ENCODE measurements at regions not wholly inside any gene's neighbourhood (a gene's known extent, or its start where the extent isn't known, plus 50 kb on each side); places are given as distances from the start of the nearest gene placed in this dataset.

DNA sequence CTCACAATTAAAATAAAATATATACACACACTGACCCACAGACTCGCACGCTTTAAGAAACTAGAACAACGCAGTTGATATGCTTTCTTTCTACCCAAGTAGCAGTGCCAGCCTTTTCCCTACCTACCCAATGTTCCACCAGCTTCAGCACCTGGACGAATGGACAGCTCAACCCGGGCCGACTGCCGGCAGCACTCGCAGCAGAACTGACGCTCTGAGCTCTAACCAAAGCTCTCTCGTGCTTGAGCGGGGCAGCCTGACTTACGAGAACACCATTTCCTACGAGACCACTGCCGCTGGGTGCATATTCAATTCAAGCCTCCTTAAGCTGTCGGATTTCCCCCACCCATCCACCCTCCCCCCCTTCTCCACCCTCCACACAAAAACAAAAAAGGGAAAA is 127.4 kb upstream of the DPYD start:
- Histone ChIP-seq H3K4me3 (ENCODE audit: low read length) (no peak overlapping the region), H3K4me2 (ENCODE audit: low read length) (no peak overlapping the region), H3F3A (ENCODE audit: control insufficient read depth, insufficient read depth) (no peaks in the 10 kb centered on the region), H3K27me3 (ENCODE audit: control insufficient read depth, low read length) (peaks cover 11% of the 10 kb centered on the region), H3K27ac (ENCODE audit: low read depth, low read length) (no peak overlapping the region), H4K20me1 (ENCODE audit: control insufficient read depth, insufficient read depth, low read depth, low read length) (no peaks in the 10 kb centered on the region), H3K9me3 (ENCODE audit: control insufficient read depth, insufficient read depth, low read length) (no peaks in the 10 kb centered on the region), H3K36me3 (ENCODE audit: control insufficient read depth, low read length) (no peaks in the 10 kb centered on the region), H3K79me2 (ENCODE audit: control insufficient read depth, low read length) (no peaks in the 10 kb centered on the region), H3K4me1 (ENCODE audit: control insufficient read depth, low read length) (no peaks in the 10 kb centered on the region), H3K9me2 (replicated peaks; ENCODE audit: control insufficient read depth, low read length) (no peaks in the 10 kb centered on the region)
- TF ChIP-seq, protein P1, sequence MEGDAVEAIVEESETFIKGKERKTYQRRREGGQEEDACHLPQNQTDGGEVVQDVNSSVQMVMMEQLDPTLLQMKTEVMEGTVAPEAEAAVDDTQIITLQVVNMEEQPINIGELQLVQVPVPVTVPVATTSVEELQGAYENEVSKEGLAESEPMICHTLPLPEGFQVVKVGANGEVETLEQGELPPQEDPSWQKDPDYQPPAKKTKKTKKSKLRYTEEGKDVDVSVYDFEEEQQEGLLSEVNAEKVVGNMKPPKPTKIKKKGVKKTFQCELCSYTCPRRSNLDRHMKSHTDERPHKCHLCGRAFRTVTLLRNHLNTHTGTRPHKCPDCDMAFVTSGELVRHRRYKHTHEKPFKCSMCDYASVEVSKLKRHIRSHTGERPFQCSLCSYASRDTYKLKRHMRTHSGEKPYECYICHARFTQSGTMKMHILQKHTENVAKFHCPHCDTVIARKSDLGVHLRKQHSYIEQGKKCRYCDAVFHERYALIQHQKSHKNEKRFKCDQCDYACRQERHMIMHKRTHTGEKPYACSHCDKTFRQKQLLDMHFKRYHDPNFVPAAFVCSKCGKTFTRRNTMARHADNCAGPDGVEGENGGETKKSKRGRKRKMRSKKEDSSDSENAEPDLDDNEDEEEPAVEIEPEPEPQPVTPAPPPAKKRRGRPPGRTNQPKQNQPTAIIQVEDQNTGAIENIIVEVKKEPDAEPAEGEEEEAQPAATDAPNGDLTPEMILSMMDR (IDR thresholded peaks at IDR 0.05; ENCODE audit: low read depth, low read length, poor library complexity, severe bottlenecking): no peak

DNA sequence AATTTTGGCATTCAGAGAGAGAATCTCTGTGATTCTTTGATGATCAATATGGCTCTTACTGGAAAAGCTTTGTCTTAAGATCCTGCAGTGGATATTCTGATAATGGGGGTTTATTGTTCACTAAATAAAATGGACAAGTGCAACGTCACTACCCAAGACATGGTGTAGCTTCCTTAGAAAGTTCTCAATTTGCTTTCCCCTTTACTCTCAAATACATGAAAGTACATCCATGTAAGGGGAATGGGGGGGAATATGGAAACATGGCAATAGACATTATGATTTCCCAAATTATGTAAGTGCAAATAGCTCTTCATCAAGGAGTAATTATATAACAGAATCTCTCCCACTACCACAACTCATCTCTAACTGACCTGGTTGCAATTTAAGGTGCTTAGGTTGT is 126.3 kb upstream of the DPYD start:
- Histone ChIP-seq H3K4me3 (ENCODE audit: low read length) (no peak overlapping the region), H3K9me3 (ENCODE audit: control insufficient read depth, insufficient read depth, low read length) (no peaks in the 10 kb centered on the region), H3K27ac (ENCODE audit: low read depth, low read length) (no peak overlapping the region), H3K4me1 (ENCODE audit: control insufficient read depth, low read length) (no peaks in the 10 kb centered on the region), H3F3A (ENCODE audit: control insufficient read depth, insufficient read depth) (no peaks in the 10 kb centered on the region), H3K4me2 (ENCODE audit: low read length) (no peak overlapping the region), H3K9me2 (replicated peaks; ENCODE audit: control insufficient read depth, low read length) (no peaks in the 10 kb centered on the region), H3K79me2 (ENCODE audit: control insufficient read depth, low read length) (no peaks in the 10 kb centered on the region), H4K20me1 (ENCODE audit: control insufficient read depth, insufficient read depth, low read depth, low read length) (no peaks in the 10 kb centered on the region), H3K36me3 (ENCODE audit: control insufficient read depth, low read length) (no peaks in the 10 kb centered on the region), H3K27me3 (ENCODE audit: control insufficient read depth, low read length) (peaks cover 11% of the 10 kb centered on the region)
- TF ChIP-seq EZH2phosphoT487 (IDR thresholded peaks at IDR 0.05; ENCODE audit: borderline replicate concordance, low read length): no peak
- TF ChIP-seq, protein P1 (IDR thresholded peaks at IDR 0.05; ENCODE audit: low read depth, low read length, poor library complexity, severe bottlenecking): no peak

DNA sequence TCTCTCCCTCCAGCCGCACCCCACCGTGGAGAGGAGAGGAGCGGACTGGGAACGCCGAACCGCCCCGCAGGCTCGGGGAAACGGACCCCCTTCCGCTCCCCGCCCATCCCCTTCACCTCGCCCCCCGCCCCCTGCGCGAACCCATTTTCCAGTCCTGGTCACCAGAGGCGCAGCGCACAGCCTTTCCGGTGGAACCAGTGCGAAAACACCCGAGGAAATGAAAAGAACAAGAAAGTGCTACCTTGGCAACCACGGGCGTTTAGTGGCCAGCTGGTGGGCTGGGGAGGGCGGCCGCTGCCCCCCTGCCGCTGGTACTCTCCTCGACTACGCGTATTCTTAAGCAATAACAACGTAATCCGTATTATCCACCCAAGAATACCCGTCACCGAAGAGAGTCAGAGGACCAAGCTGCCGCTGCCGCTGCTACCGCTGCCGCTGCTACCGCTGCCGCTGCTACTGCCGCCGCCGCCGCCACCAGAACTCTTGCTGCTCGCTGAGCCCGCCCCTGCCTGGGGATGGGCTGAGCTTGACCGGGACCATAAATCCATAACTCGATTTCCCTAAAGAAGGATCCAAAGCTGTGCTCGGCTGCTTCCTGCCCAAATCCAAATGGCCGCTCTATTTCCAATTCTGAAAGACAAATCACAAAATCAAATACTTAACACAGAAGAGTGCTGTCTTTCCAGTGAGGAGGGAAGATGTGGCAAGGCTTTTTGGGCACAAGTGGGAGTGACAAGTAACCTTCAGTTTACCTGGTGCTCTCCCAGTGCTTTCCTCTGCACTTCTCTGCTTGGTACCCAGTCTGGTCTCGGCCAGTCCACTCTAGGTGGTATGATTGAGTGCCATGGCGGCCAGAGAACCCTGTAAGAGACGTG is 125.2 kb upstream of the DPYD start:
- no peak for TF ChIP-seq EZH2phosphoT487 (IDR thresholded peaks at IDR 0.05; ENCODE audit: borderline replicate concordance, low read length)
- TF ChIP-seq, protein P1 (IDR thresholded peaks at IDR 0.05; ENCODE audit: low read depth, low read length, poor library complexity, severe bottlenecking): no peak
- H3K9me3 ChIP-seq (ENCODE audit: control insufficient read depth, insufficient read depth, low read length): no peaks in the 10 kb centered on the region
- no peaks in the 10 kb centered on the region for H3F3A ChIP-seq (ENCODE audit: control insufficient read depth, insufficient read depth)
- no peak overlapping the region for H3K27ac ChIP-seq (ENCODE audit: low read depth, low read length)
- H3K79me2 ChIP-seq (ENCODE audit: control insufficient read depth, low read length): no peaks in the 10 kb centered on the region
- no peak overlapping the region for H3K4me2 ChIP-seq (ENCODE audit: low read length)
- peaks cover 11% of the 10 kb centered on the region for H3K27me3 ChIP-seq (ENCODE audit: control insufficient read depth, low read length)
- H3K36me3 ChIP-seq (ENCODE audit: control insufficient read depth, low read length): no peaks in the 10 kb centered on the region
- no peaks in the 10 kb centered on the region for H3K4me1 ChIP-seq (ENCODE audit: control insufficient read depth, low read length)
- H4K20me1 ChIP-seq (ENCODE audit: control insufficient read depth, insufficient read depth, low read depth, low read length): no peaks in the 10 kb centered on the region
- H3K4me3 ChIP-seq (ENCODE audit: low read length): no peak overlapping the region
- no peaks in the 10 kb centered on the region for H3K9me2 ChIP-seq (replicated peaks; ENCODE audit: control insufficient read depth, low read length)

Data from DOHH2 (cell line).